GM12892 (cell line): ENCODE measurements at regions not wholly inside any gene's neighbourhood (a gene's known extent, or its start where the extent isn't known, plus 50 kb on each side); places are given as distances from the start of the nearest gene placed in this dataset.
"Not testable (repeated sequence)": the region's sequence is repeated elsewhere in the genome, so short reads cannot be mapped to it uniquely, and the experiment has no call there.

Experiments used
- POLR2A ChIP-seq: IDR thresholded peaks from 2 replicates; pipeline ENCODE4 v1.6.1; 2011; ENCODE audit warnings: low read depth, low read length, control low read depth
- POLR2AphosphoS5 ChIP-seq: IDR thresholded peaks from 2 replicates; pipeline ENCODE4 v1.6.1; 2011; ENCODE audit warnings: low read depth, low read length, control low read depth
- TAF1 ChIP-seq: IDR thresholded peaks from 2 replicates; pipeline ENCODE4 v1.6.1; 2011; ENCODE audit warnings: low read depth, mild to moderate bottlenecking, control low read depth, low read length, borderline replicate concordance

DNA sequence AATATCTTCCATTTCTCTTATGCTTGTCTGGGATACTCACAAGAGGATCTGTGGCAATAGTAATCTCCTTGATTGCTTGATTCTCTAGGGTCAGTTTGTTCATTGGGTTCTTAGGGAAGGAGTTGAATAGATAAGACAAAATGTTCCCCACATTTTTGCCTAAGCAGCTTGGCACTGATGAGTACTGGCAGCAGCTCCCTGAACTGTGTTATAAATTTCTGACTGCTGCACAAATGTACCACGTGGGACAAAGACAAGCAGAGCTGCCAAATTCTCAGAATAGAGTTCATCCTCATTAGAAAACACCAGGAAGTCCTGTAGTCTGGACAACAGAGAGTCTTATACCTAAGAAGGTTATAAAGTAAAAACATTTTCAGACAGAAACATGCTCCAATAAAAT lies 304.8 kb downstream of the OR4C45 start:
- TF ChIP-seq POLR2A, TAF1, POLR2AphosphoS5: not testable (repeated sequence)
